NCI-H1417 treated with DMSO at 0.1 percent for 48 hours (cell line): ENCODE measurements at regions not wholly inside any gene's neighbourhood (a gene's known extent, or its start where the extent isn't known, plus 50 kb on each side); places are given as distances from the start of the nearest gene placed in this dataset.
A peak's percentile ranks its signal among the peaks of the same experiment; 100 is the strongest.

ENCODE experiments used
- DNase-seq: peaks from one replicate; lab custom pipeline; 2025; lab: John Stamatoyannopoulos, UW

DNA sequence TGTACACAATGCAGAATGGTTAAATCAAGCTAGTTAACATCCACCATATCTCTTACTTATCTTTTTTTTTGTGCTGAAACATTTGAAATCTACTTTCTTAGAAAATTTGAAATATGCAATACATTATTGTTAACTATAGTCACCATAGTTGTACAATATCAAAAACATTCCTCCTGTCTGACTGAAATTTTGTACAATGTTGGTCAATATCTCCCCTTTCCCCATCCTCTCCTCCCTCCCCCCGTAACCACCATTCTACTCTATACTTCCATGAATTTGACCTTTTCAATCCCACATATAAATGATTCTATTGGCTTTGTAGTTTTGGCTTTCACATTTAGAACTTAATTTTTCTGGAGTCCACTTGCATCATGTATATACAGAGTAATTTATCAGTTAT, 63.5 kb upstream of the DCD start:
- no peak for DNase-seq

GRCh38 chr12:54708826-54709225, 60.7 kb upstream of the DCD start:
- DNase-seq, result no peak

DNA sequence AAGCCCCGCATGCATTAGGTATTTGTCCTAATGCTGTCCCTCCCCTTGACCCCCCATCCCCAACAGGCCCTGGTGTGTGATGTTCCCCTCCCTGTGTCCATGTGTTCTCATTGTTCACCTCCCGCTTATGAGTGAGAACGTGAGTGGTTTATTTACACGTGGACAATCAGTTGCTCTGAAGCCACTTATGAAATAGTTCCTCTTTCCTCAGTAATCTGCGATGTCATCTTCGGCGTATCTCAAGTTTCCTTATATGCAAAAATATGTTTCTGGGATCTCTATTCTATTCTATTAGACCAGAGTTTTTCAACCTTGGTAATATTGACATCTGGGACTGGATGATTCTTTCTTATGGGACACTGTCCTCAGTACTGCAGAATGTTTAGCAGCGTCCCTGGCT, 56.0 kb upstream of the DCD start:
- DNase-seq, result no peak

DNA sequence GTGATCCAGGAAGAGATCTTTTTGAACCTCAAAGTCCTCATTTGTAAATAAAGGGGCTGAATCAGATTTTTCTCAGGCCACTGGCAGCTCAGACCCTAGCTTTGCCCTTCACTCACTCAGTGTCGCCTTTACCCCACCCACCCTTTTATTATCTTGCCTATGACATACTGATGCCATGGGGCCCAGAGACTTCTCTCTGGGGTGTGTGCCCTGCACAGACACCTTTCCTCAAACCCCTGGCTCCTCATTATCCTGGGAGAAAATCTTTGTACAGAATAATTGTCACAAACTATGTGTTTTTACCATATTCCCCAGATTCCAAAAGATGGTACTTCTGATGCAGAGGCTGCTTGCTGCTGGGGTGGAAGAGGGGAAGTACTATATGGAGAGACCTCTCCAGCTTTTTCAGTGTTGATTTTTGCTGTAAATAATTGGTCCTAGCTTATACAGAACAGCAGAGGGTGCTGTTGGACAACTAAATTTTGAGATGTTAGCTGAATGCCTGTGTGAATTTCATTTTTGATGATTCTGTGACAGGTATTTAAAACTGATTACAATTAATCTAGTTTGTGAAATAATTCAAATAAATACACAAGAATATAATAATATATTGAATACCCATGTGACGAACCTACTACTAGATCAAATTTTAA, 53.9 kb upstream of the DCD start:
- DNase-seq, result peak; percentile 63

GRCh38 chr12:54700849-54701248, 52.7 kb upstream of the DCD start:
- no peak for DNase-seq

GRCh38 chr12:54700301-54700700, 52.1 kb upstream of the DCD start:
- no peak for DNase-seq
